Amniotic stem cell (primary cell): ENCODE measurements at regions not wholly inside any gene's neighbourhood (a gene's known extent, or its start where the extent isn't known, plus 50 kb on each side); places are given as distances from the start of the nearest gene placed in this dataset.

Experiments
- DNase-seq: peaks from one replicate; lab custom pipeline; 2025; lab: John Stamatoyannopoulos, UW

GRCh38 chr17:77458202-77459017 is 317.6 kb downstream of the SEC14L1 start:
- no peak for DNase-seq

- no peak for DNase-seq
These were observed 318.4 kb downstream of the SEC14L1 start for GRCh38 chr17:77459018-77459755.

- no peak for DNase-seq
These were observed 319.8 kb downstream of the SEC14L1 start for GRCh38 chr17:77460514-77461046.

- no peak for DNase-seq
These were observed 320.7 kb downstream of the SEC14L1 start for GRCh38 chr17:77461277-77462057.

GRCh38 chr17:77462090-77462489 is 321.3 kb downstream of the SEC14L1 start:
- no peak for DNase-seq

GRCh38 chr17:77462553-77463497 is 322.1 kb downstream of the SEC14L1 start:
- DNase-seq, result no peak

- DNase-seq, result no peak
These were observed 324.2 kb downstream of the SEC14L1 start for GRCh38 chr17:77464988-77465357.

- no peak for DNase-seq
These were observed 324.7 kb downstream of the SEC14L1 start for GRCh38 chr17:77465358-77466041.

- no peak for DNase-seq
These were observed 325.4 kb downstream of the SEC14L1 start for GRCh38 chr17:77466140-77466539.

GRCh38 chr17:77466596-77467223 is 325.9 kb downstream of the SEC14L1 start:
- DNase-seq, result no peak

- DNase-seq, result no peak
These were observed 326.8 kb downstream of the SEC14L1 start for GRCh38 chr17:77467521-77467920.

- no peak for DNase-seq
These were observed 328.1 kb downstream of the SEC14L1 start for GRCh38 chr17:77468897-77469296.

- DNase-seq, result no peak
These were observed 329.6 kb downstream of the SEC14L1 start for GRCh38 chr17:77470330-77470786.

- no peak for DNase-seq
These were observed 330.3 kb downstream of the SEC14L1 start for GRCh38 chr17:77470800-77471733.

GRCh38 chr17:77471984-77472461 is 331.3 kb downstream of the SEC14L1 start:
- DNase-seq, result no peak

GRCh38 chr17:77472468-77473310 is 331.9 kb downstream of the SEC14L1 start:
- DNase-seq, result no peak

GRCh38 chr17:77473615-77474226 is 333.0 kb downstream of the SEC14L1 start:
- no peak for DNase-seq
